ENCODE measurements at regions not wholly inside any gene's neighbourhood (a gene's known extent, or its start where the extent isn't known, plus 50 kb on each side); places are given as distances from the start of the nearest gene placed in this dataset.
"Not testable (repeated sequence)": the region's sequence is repeated elsewhere in the genome, so short reads cannot be mapped to it uniquely, and the experiment has no call there.

GRCh38 chr14:57112072-57112807 lies 156.5 kb downstream of the EXOC5 start:
- peak; percentile 56 for DNase-seq (ENCODE audit: low spot score)
- Mint-ChIP-seq H3K4me3 (ENCODE audit: unreplicated experiment) (peak overlapping the region; percentile 70), H3K27ac (ENCODE audit: unreplicated experiment) (peak overlapping the region; percentile 49), H3K9me3 (ENCODE audit: low read depth) (peaks cover 30% of the 10 kb centered on the region)
- H3K36me3 Mint-ChIP-seq (ENCODE audit: low read depth); H3K4me1 Mint-ChIP-seq (ENCODE audit: low read depth); H3K27me3 Mint-ChIP-seq (ENCODE audit: low read depth): not testable (repeated sequence)
- TF ChIP-seq CTCF (IDR thresholded peaks at IDR 0.05) = peak; percentile 10

- H3K27ac Mint-ChIP-seq (ENCODE audit: unreplicated experiment); H3K4me1 Mint-ChIP-seq (ENCODE audit: low read depth); H3K36me3 Mint-ChIP-seq (ENCODE audit: low read depth); H3K4me3 Mint-ChIP-seq (ENCODE audit: unreplicated experiment); DNase-seq (ENCODE audit: low spot score); H3K27me3 Mint-ChIP-seq (ENCODE audit: low read depth): not testable (repeated sequence)
- H3K9me3 Mint-ChIP-seq (ENCODE audit: low read depth) = peaks cover 34% of the 10 kb centered on the region
These were observed 158.3 kb downstream of the EXOC5 start for GRCh38 chr14:57110411-57110810.

- peaks cover 6% of the 10 kb centered on the region for H3K9me3 Mint-ChIP-seq (ENCODE audit: low read depth)
- no peak for TF ChIP-seq CTCF (IDR thresholded peaks at IDR 0.05)
- DNase-seq (ENCODE audit: low spot score) = no peak
- H3K27me3 Mint-ChIP-seq (ENCODE audit: low read depth) = peaks cover 2% of the 10 kb centered on the region
- no peaks in the 10 kb centered on the region for H3K4me1 Mint-ChIP-seq (ENCODE audit: low read depth)
- no peak overlapping the region for H3K27ac Mint-ChIP-seq (ENCODE audit: unreplicated experiment)
- no peak overlapping the region for H3K4me3 Mint-ChIP-seq (ENCODE audit: unreplicated experiment)
- no peaks in the 10 kb centered on the region for H3K36me3 Mint-ChIP-seq (ENCODE audit: low read depth)
These were observed 177.6 kb downstream of the EXOC5 start for GRCh38 chr14:57091030-57091608.

GRCh38 chr14:57089901-57090300 lies 178.8 kb downstream of the EXOC5 start:
- Mint-ChIP-seq H3K9me3 (ENCODE audit: low read depth) (peaks cover 1% of the 10 kb centered on the region), H3K4me1 (ENCODE audit: low read depth) (no peaks in the 10 kb centered on the region), H3K27ac (ENCODE audit: unreplicated experiment) (no peak overlapping the region), H3K36me3 (ENCODE audit: low read depth) (no peaks in the 10 kb centered on the region), H3K4me3 (ENCODE audit: unreplicated experiment) (no peak overlapping the region), H3K27me3 (ENCODE audit: low read depth) (no peaks in the 10 kb centered on the region)
- DNase-seq (ENCODE audit: low spot score) = no peak
- no peak for TF ChIP-seq CTCF (IDR thresholded peaks at IDR 0.05)

GRCh38 chr14:57087841-57088240 lies 180.9 kb downstream of the EXOC5 start:
- Mint-ChIP-seq H3K4me1 (ENCODE audit: low read depth) (no peaks in the 10 kb centered on the region), H3K36me3 (ENCODE audit: low read depth) (no peaks in the 10 kb centered on the region), H3K4me3 (ENCODE audit: unreplicated experiment) (no peak overlapping the region), H3K27ac (ENCODE audit: unreplicated experiment) (no peak overlapping the region), H3K9me3 (ENCODE audit: low read depth) (no peaks in the 10 kb centered on the region), H3K27me3 (ENCODE audit: low read depth) (no peaks in the 10 kb centered on the region)
- no peak for TF ChIP-seq CTCF (IDR thresholded peaks at IDR 0.05)
- DNase-seq (ENCODE audit: low spot score) = no peak
